MM.1S (cell line): ENCODE measurements at regions not wholly inside any gene's neighbourhood (a gene's known extent, or its start where the extent isn't known, plus 50 kb on each side); places are given as distances from the start of the nearest gene placed in this dataset.

Experiments
- EZH2 ChIP-seq: fragments of 300-600 bp; sonication (generic); optimal IDR thresholded peaks from 2 replicates; pipeline ENCODE3; 2017; ENCODE audit warnings: low read depth, mild to moderate bottlenecking, antibody characterized with exemption, low read length, mixed read lengths
- TF ChIP-seq, protein P1 (sequence below): fragments of 300-600 bp; sonication (generic); IDR thresholded peaks from 2 replicates; pipeline ENCODE4 v1.5.1; 2016; ENCODE audit warnings: antibody characterized with exemption, low read length, mixed read lengths

DNA sequence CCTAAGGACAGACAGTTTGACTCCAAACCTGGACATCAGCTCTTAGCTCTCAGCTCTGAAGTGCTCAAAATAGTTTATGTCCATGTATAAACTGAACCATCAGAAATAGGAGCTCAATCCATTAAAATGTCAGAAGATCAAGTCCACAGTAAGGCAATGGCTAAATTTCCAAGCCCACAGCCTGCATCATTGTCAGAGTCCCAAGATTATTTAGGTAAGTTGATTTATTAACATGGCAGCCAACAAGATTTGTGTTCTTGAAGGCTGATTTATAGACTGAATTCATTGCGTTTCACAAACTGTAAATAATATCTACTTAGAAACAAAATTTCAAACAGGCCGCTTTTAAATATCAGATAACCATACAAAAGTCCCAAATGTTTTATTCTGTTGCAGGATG is 286.5 kb upstream of the ADGRL3 start:
- TF ChIP-seq, protein P1, sequence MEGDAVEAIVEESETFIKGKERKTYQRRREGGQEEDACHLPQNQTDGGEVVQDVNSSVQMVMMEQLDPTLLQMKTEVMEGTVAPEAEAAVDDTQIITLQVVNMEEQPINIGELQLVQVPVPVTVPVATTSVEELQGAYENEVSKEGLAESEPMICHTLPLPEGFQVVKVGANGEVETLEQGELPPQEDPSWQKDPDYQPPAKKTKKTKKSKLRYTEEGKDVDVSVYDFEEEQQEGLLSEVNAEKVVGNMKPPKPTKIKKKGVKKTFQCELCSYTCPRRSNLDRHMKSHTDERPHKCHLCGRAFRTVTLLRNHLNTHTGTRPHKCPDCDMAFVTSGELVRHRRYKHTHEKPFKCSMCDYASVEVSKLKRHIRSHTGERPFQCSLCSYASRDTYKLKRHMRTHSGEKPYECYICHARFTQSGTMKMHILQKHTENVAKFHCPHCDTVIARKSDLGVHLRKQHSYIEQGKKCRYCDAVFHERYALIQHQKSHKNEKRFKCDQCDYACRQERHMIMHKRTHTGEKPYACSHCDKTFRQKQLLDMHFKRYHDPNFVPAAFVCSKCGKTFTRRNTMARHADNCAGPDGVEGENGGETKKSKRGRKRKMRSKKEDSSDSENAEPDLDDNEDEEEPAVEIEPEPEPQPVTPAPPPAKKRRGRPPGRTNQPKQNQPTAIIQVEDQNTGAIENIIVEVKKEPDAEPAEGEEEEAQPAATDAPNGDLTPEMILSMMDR, result no peak
- no peak for TF ChIP-seq EZH2
